C4-2B (cell line): ENCODE measurements at regions not wholly inside any gene's neighbourhood (a gene's known extent, or its start where the extent isn't known, plus 50 kb on each side); places are given as distances from the start of the nearest gene placed in this dataset.

Source experiments
- H3K27ac ChIP-seq: fragments of 450-650 bp; 2 replicates; pipeline ENCODE4 v1.5.1; 2017
- ZFX ChIP-seq: fragments of 450-650 bp; IDR thresholded peaks from 2 replicates; pipeline ENCODE4 v1.6.1; 2017
- TF ChIP-seq, protein P1 (sequence below): fragments of 450-650 bp; conservative IDR thresholded peaks from 2 replicates; pipeline ENCODE4 v1.5.1; 2017; ENCODE audit warnings: mild to moderate bottlenecking

DNA sequence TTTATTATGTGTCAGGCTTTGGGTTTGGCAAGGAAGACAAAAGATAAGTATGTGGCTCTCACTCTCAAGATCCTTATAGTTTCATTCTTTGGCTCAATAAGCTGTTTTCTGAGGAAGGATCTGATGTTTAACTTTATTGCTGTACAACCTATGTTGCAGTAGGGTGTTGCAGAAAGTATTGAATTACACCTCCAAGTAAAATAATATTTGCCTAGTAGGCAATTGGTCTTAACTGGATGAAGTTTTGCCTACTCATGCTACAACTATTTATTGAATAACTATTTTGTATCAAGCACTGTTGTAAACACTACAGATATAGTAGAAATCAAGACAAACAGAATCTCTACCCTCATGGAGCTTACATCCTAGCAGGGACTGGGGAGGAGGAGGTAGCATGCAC is 169.7 kb downstream of the TAF11L14 start:
- no peak for TF ChIP-seq ZFX
- TF ChIP-seq, protein P1, sequence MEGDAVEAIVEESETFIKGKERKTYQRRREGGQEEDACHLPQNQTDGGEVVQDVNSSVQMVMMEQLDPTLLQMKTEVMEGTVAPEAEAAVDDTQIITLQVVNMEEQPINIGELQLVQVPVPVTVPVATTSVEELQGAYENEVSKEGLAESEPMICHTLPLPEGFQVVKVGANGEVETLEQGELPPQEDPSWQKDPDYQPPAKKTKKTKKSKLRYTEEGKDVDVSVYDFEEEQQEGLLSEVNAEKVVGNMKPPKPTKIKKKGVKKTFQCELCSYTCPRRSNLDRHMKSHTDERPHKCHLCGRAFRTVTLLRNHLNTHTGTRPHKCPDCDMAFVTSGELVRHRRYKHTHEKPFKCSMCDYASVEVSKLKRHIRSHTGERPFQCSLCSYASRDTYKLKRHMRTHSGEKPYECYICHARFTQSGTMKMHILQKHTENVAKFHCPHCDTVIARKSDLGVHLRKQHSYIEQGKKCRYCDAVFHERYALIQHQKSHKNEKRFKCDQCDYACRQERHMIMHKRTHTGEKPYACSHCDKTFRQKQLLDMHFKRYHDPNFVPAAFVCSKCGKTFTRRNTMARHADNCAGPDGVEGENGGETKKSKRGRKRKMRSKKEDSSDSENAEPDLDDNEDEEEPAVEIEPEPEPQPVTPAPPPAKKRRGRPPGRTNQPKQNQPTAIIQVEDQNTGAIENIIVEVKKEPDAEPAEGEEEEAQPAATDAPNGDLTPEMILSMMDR: no peak
- no peak overlapping the region for H3K27ac ChIP-seq

DNA sequence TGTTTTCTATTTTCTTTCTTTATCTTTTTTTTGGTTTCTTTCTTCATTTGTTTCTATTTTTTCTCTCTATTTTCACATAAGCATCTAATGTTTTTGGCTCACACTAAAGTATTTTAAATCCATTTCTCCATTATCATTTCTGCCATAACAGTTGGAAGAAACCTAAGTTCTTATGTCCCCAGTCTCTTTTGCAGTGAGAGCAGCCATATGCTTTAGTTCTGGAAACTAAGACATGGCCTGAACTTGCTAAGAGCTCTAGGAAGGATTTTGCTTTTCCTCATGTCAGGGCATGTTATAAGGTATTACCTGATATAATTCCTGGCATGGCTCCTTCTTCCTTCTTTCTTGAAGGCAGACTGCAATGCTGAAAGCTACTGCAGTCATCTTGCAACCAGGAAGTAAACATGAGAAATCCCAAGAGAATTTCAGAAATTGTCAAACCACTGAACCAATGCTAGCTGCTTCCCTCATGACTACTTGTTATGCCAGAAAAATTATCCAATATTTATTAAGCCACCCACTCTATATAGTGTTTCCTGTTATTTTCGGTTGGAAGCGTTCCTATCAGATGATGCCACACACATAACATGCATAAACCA is 171.1 kb downstream of the TAF11L14 start:
- TF ChIP-seq, protein P1: no peak
- no peak for TF ChIP-seq ZFX
- H3K27ac ChIP-seq: no peak overlapping the region

DNA sequence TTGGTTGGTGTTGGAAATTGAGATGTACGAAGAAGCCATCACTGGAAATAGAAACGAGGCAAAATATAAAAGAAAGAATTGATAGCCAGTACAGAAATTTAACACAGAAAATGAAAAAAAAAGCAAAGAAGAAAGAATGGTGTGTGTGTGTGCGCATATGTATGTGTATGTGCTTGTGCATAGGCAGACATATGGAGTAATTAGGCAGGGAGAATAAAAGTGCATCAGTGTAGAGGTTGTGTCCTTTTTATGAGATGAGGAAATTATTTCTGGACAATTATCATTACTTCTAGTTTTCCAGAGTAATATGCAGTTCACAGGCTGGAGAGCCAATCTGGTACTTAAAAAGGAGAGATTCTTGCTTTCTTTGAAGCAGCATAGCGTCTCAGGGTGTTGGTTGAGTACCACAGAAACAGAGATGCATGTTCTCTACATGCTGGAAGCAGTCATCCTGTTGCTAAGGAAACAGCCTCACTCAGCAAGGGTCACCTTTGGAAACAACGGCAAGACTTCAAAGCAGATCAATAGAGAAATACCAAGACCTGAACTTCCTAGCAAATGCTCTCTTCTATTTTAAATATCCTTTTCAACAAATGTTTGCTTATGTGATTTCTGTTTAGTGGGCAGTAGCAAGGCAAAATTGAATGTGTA is 172.7 kb downstream of the TAF11L14 start:
- no peak overlapping the region for H3K27ac ChIP-seq
- TF ChIP-seq, protein P1: no peak
- TF ChIP-seq ZFX: no peak

DNA sequence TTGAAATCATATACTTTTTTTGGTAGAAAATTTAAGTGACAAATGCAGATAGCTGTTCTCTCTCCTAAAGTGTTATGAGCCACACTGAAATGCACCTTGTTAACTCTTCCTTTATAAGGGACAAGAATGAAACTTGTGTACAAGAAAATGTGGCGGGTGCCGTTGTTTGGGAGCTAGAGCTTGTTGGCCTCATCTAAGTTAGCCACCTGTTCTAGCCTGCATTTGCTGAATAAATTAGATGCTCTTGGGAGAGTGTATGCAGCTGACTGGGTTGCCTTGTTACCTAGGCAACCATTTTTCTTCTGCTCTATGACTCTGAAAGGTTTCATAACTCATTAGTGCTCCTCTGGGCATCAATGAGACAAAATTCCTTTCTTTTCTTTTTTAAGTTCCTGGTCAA is 174.3 kb downstream of the TAF11L14 start:
- H3K27ac ChIP-seq: no peak overlapping the region
- TF ChIP-seq, protein P1: no peak
- no peak for TF ChIP-seq ZFX

DNA sequence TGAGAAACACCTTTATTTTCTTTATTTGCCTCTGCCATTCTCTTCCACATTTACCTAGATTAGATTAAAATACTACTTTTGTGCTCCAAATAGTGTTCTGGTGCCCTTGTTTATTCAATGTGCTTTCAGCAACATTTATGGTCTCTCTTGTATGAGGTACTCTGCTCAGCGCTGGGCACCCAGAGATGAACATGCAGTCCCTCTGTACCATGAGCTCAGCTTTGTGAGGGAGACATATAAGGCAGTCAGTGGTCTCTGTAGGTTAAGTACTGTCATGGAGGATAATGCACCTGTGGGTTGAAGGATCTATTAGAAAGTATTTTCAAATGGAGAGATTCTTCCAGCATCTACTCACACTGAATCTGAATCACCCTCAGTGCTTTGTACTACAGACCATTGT is 176.5 kb downstream of the TAF11L14 start:
- TF ChIP-seq ZFX: no peak
- TF ChIP-seq, protein P1: no peak
- H3K27ac ChIP-seq: no peak overlapping the region

DNA sequence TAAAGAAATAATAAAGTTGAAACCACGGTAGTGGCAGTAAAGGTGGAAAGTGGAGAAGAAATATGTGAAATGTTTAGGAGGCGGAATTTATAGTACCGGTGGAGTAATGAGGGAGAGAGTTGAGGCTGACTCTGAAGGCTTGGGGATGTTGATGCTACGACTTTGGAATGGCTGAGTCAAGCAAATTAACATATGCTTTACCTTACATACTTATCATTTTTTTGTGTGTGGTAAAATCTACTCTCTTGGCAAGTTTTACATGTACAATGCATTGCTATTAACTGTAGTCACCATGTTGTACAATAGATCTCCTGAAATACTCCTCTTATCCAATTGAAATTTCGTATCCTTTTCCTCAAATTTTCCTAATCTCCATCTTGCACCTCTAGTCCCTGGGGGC is 179.0 kb downstream of the TAF11L14 start:
- H3K27ac ChIP-seq: no peak overlapping the region
- no peak for TF ChIP-seq ZFX
- TF ChIP-seq, protein P1: no peak

DNA sequence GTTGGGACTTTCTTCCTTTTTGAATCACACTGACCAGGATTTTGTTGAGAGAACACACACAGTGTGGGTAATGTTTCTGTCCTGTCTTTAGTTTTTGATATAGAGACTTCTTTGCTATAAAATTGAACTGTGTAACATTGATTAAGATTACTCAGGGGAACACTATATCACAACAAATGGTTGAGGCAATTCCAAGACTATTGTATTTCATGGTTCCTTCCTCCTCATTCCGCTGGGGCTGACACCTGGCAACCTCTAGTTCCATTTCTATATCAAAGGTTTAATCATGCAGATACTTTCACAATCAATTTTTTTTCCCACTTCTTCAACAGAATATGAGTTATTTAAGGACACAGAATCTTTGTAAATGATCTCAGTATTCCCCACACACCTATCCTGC is 182.2 kb downstream of the TAF11L14 start:
- H3K27ac ChIP-seq: no peak overlapping the region
- no peak for TF ChIP-seq ZFX
- TF ChIP-seq, protein P1: no peak
